OCI-LY7 (cell line): ENCODE measurements at regions not wholly inside any gene's neighbourhood (a gene's known extent, or its start where the extent isn't known, plus 50 kb on each side); places are given as distances from the start of the nearest gene placed in this dataset.

ENCODE experiments used
- BruUV-seq: library from RNA; stranded (reverse); fragments of 400-500 nt; replicated peaks from 2 replicates; lab custom pipeline; 2021; lab: Mats Ljungman, UMichigan
- CTCF ChIA-PET: fragments of 300-600 bp; sonication (Branson Sonifier 250); formaldehyde crosslinking; loops from one replicate; lab custom pipeline; 2022; ENCODE audit warnings: antibody characterized with exemption; ENCODE audit not compliant: unreplicated experiment; lab: Charles Lee
- POLR2A ChIA-PET: fragments of 300-600 bp; sonication (Branson Sonifier 250); formaldehyde crosslinking; loops from one replicate; lab custom pipeline; 2022; ENCODE audit warnings: antibody characterized with exemption; lab: Charles Lee
- DNase-seq: peaks from one replicate; pipeline ENCODE4 v3.0.0-alpha.2; 2015; ENCODE audit warnings: low spot score
- H2AFZ ChIP-seq: fragments of 200-600 bp; sonication (generic), shearing (Covaris generic); 2 replicates; pipeline ENCODE4 v1.6.1; 2014; ENCODE audit warnings: mild to moderate bottlenecking, antibody characterized with exemption, low read length, moderate library complexity
- H3K27ac ChIP-seq: fragments of 200-600 bp; sonication (generic); 2 replicates; pipeline ENCODE4 v1.5.1; 2014; ENCODE audit warnings: mixed run types, low read depth, mild to moderate bottlenecking, moderate library complexity, low read length, inconsistent platforms; ENCODE audit not compliant: poor library complexity, severe bottlenecking
- H3K36me3 ChIP-seq: fragments of 200-600 bp; sonication (generic); 2 replicates; pipeline ENCODE4 v1.6.1; 2014; ENCODE audit warnings: mild to moderate bottlenecking, antibody characterized with exemption, low read length, moderate library complexity, mixed read lengths; ENCODE audit not compliant: insufficient read depth
- H3K4me1 ChIP-seq: fragments of 200-600 bp; sonication (generic); 2 replicates; pipeline ENCODE4 v1.5.1; 2014; ENCODE audit warnings: mild to moderate bottlenecking, low read length; ENCODE audit not compliant: insufficient read depth, poor library complexity, severe bottlenecking
- H3K4me2 ChIP-seq: fragments of 200-600 bp; sonication (generic); 2 replicates; pipeline ENCODE4 v1.6.1; 2014; ENCODE audit warnings: mild to moderate bottlenecking, low read length
- H3K4me3 ChIP-seq: fragments of 200-600 bp; sonication (generic); 2 replicates; pipeline ENCODE4 v1.5.1; 2014; ENCODE audit warnings: mild to moderate bottlenecking, low read depth, low read length; ENCODE audit not compliant: poor library complexity, severe bottlenecking
- H3K79me2 ChIP-seq: fragments of 200-600 bp; sonication (generic); 2 replicates; pipeline ENCODE4 v1.6.1; 2016; ENCODE audit warnings: low read depth, mild to moderate bottlenecking, low read length, moderate library complexity, mixed read lengths; ENCODE audit not compliant: insufficient read depth
- H3K9me2 ChIP-seq: fragments of 200-600 bp; sonication (generic); 2 replicates; pipeline ENCODE4 v1.6.1; 2016; ENCODE audit warnings: mild to moderate bottlenecking, low read length, mixed read lengths; ENCODE audit not compliant: insufficient read depth
- H3K9me3 ChIP-seq: fragments of 200-600 bp; sonication (generic); 2 replicates; pipeline ENCODE4 v1.6.1; 2014; ENCODE audit warnings: mild to moderate bottlenecking, mixed run types, low read length, mixed read lengths
- H4K20me1 ChIP-seq: fragments of 200-600 bp; sonication (generic); 2 replicates; pipeline ENCODE4 v1.6.1; 2014; ENCODE audit warnings: mild to moderate bottlenecking, antibody characterized with exemption, low read length, moderate library complexity, mixed read lengths; ENCODE audit not compliant: insufficient read depth
- CTCF ChIP-seq: fragments of 200-600 bp; sonication (generic); conservative IDR thresholded peaks from 2 replicates; pipeline ENCODE4 v1.5.1; 2014; ENCODE audit warnings: mild to moderate bottlenecking, antibody characterized with exemption, low read length, moderate library complexity, mixed read lengths
- EZH2phosphoT487 ChIP-seq: fragments of 200-600 bp; sonication (generic); IDR thresholded peaks from 2 replicates; pipeline ENCODE4 v1.6.1; 2018; ENCODE audit warnings: low read depth, borderline replicate concordance, mild to moderate bottlenecking, mixed run types, antibody characterized with exemption, low read length, moderate library complexity, mixed read lengths
- intact Hi-C: fragments of 100-400 bp; cut with micrococcal nuclease; formaldehyde crosslinking; loops from one replicate; pipeline ENCODE4 v1.10.0; 2022; ENCODE audit not compliant: unreplicated experiment

GRCh38 chr7:80070391-80070790 lies 64.2 kb upstream of the GNAI1 start:
- Histone ChIP-seq H3K4me1 (no peaks in the 10 kb centered on the region), H3K9me3 (no peaks in the 10 kb centered on the region), H3K79me2 (no peaks in the 10 kb centered on the region), H3K4me3 (no peak overlapping the region), H3K4me2 (no peak overlapping the region), H2AFZ (no peak overlapping the region), H3K36me3 (no peaks in the 10 kb centered on the region), H3K9me2 (no peaks in the 10 kb centered on the region), H3K27ac (no peak overlapping the region), H4K20me1 (no peaks in the 10 kb centered on the region)
- ChIA-PET POLR2A (interaction anchor here (0.8 kb wide), 1 partner anchor 28 kb away, joined by 3 read pairs; no protein-coding TSS in a partner anchor), CTCF (no interaction called here)
- no peak for TF ChIP-seq CTCF
- no peak for TF ChIP-seq EZH2phosphoT487
- intact Hi-C loops: no loop called here
- no peak for DNase-seq
- no TSS peak for BruUV-seq

GRCh38 chr7:80066639-80067038 lies 68.0 kb upstream of the GNAI1 start:
- intact Hi-C loops: no loop called here
- Histone ChIP-seq H3K4me3 (no peak overlapping the region), H3K27ac (no peak overlapping the region), H2AFZ (no peak overlapping the region), H3K9me2 (no peaks in the 10 kb centered on the region), H3K4me1 (no peaks in the 10 kb centered on the region), H3K36me3 (no peaks in the 10 kb centered on the region), H3K9me3 (no peaks in the 10 kb centered on the region), H4K20me1 (no peaks in the 10 kb centered on the region), H3K4me2 (no peak overlapping the region), H3K79me2 (no peaks in the 10 kb centered on the region)
- no peak for DNase-seq
- POLR2A ChIA-PET: no interaction called here
- no peak for TF ChIP-seq CTCF
- TF ChIP-seq EZH2phosphoT487: no peak
- CTCF ChIA-PET: no interaction called here
- BruUV-seq: no TSS peak

- Histone ChIP-seq H3K9me3 (no peaks in the 10 kb centered on the region), H3K4me2 (no peak overlapping the region), H2AFZ (no peak overlapping the region), H3K9me2 (no peaks in the 10 kb centered on the region), H3K79me2 (no peaks in the 10 kb centered on the region), H3K27ac (no peak overlapping the region), H4K20me1 (no peaks in the 10 kb centered on the region), H3K4me3 (no peak overlapping the region), H3K4me1 (no peaks in the 10 kb centered on the region), H3K36me3 (no peaks in the 10 kb centered on the region)
- no peak for DNase-seq
- ChIA-PET CTCF (no interaction called here), POLR2A (interaction anchor here (0.6 kb wide), 1 partner anchor 8 kb away, joined by 3 read pairs; no protein-coding TSS in a partner anchor)
- TF ChIP-seq CTCF: no peak
- TF ChIP-seq EZH2phosphoT487: no peak
- intact Hi-C loops: no loop called here
- no TSS peak for BruUV-seq
These were observed 70.8 kb upstream of the GNAI1 start for GRCh38 chr7:80063834-80064233.
